BLaER1 (cell line): ENCODE measurements at regions not wholly inside any gene's neighbourhood (a gene's known extent, or its start where the extent isn't known, plus 50 kb on each side); places are given as distances from the start of the nearest gene placed in this dataset.
"Not testable (repeated sequence)": the region's sequence is repeated elsewhere in the genome, so short reads cannot be mapped to it uniquely, and the experiment has no call there.

Source experiments
- H3K27ac ChIP-seq: shearing (Covaris generic); formaldehyde crosslinking; 2 replicates; pipeline ENCODE4 v1.8.1; 2022
- H3K27me3 ChIP-seq: shearing (Covaris generic); formaldehyde crosslinking; 2 replicates; pipeline ENCODE4 v1.8.1; 2022
- H3K36me3 ChIP-seq: shearing (Covaris generic); formaldehyde crosslinking; 2 replicates; pipeline ENCODE4 v1.8.1; 2022
- H3K4me1 ChIP-seq: shearing (Covaris generic); formaldehyde crosslinking; 2 replicates; pipeline ENCODE4 v1.8.1; 2022
- H3K4me2 ChIP-seq: shearing (Covaris generic); formaldehyde crosslinking; 2 replicates; pipeline ENCODE4 v1.8.1; 2022
- H3K4me3 ChIP-seq: shearing (Covaris generic); formaldehyde crosslinking; 2 replicates; pipeline ENCODE4 v1.8.1; 2022
- H3K9ac ChIP-seq: shearing (Covaris generic); formaldehyde crosslinking; 2 replicates; pipeline ENCODE4 v1.8.1; 2022
- H3K9me3 ChIP-seq: shearing (Covaris generic); formaldehyde crosslinking; 2 replicates; pipeline ENCODE4 v1.8.1; 2022
- H4K20me1 ChIP-seq: shearing (Covaris generic); formaldehyde crosslinking; 2 replicates; pipeline ENCODE4 v1.8.1; 2022
- Cebpa-rat ChIP-seq: shearing (Covaris generic); IDR thresholded peaks from 2 replicates; pipeline ENCODE4 v1.8.1; 2022

DNA sequence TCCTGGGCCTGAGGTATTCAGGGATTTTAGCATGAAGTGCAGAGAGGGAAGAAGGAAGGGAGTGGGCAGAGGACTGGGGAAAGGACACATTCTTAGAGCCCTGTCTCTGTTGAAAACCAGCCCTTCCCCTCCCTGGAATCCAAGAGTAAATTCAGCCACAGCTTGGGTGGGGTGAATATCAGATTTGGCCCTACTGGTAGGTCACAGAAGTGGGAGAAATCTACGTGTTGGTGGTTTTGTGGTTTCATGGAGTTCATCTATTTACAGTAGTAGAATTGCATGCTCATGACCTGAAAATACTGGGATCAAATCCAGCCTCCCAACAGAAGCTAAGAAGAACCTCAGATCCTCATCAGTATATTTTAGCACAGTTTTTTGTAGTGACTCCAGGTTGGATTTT, 404.4 kb downstream of the BMP2 start:
- Histone ChIP-seq H3K27me3 (no peaks in the 10 kb centered on the region), H3K4me3 (no peak overlapping the region), H3K4me1 (no peaks in the 10 kb centered on the region), H3K36me3 (no peaks in the 10 kb centered on the region), H3K9me3 (peaks cover 22% of the 10 kb centered on the region), H3K4me2 (no peak overlapping the region), H3K9ac (no peak overlapping the region), H4K20me1 (no peaks in the 10 kb centered on the region), H3K27ac (no peak overlapping the region)
- TF ChIP-seq Cebpa-rat, result no peak

DNA sequence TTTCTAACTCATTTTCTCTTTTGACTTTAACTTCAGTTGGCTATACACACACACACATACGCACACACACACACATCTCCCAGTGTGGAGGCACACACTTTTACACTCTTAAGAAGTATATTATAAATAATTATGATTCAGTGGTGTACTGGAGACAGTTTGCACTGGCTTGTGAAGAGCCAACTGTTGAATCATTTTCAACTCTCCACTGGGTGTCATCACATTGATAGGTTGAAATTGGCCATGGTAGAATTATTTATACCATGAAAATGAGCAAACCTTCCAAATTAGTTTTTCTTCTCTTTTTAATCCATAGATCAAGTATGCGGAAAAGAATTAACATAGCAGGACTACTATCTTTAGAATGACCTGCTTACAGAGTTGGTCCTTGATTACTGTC, 407.1 kb downstream of the BMP2 start:
- TF ChIP-seq Cebpa-rat, result no peak
- H4K20me1 ChIP-seq, result no peaks in the 10 kb centered on the region
- H3K9ac ChIP-seq, result no peak overlapping the region
- H3K36me3 ChIP-seq, result no peaks in the 10 kb centered on the region
- no peak overlapping the region for H3K4me3 ChIP-seq
- H3K27ac ChIP-seq, result no peak overlapping the region
- H3K4me1 ChIP-seq, result no peaks in the 10 kb centered on the region
- peaks cover 40% of the 10 kb centered on the region for H3K9me3 ChIP-seq
- H3K27me3 ChIP-seq, result no peaks in the 10 kb centered on the region
- H3K4me2 ChIP-seq, result no peak overlapping the region

DNA sequence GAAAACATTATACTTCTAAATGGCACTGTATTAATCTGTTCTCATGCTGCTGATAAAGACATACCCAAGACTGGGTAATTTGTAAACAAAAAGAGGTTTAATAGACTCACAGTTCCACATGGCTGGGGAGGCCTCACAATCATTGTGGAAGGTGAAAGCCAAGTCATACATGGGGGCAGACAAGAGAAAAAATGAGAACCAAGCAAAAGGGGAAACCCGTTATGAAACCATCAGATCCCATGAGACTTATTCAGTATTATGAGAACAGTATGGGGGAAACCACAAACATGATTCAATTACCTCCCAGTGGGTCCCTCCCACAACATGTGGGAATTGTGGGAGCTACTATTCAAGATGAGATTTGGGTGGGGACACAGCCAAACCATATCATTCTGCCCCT, 408.3 kb downstream of the BMP2 start:
- H3K9ac ChIP-seq, H4K20me1 ChIP-seq, H3K4me2 ChIP-seq, H3K27ac ChIP-seq, H3K4me3 ChIP-seq, H3K4me1 ChIP-seq, H3K36me3 ChIP-seq, H3K27me3 ChIP-seq: not testable (repeated sequence)
- H3K9me3 ChIP-seq, result peaks cover 40% of the 10 kb centered on the region

DNA sequence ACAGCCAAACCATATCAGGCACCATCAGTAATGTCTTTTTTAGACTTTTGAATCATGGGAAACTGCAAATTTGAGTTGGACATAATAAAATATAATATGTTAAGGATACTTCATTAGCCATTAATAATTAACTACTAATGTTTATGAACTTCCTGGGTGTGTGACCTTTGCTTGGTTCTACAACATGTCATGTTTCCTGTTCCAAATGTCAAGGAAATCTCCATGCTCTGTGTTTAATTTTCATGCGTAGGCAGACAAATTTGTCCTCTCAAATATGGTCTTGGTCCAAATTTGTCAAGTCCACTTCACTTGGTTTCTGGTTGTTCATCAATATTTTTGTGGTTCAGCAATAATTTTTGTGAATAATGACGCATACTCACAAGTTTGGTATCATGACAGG, 410.5 kb downstream of the BMP2 start:
- Histone ChIP-seq H3K9me3 (peaks cover 40% of the 10 kb centered on the region), H3K4me3 (no peak overlapping the region), H3K9ac (no peak overlapping the region), H3K4me2 (no peak overlapping the region), H3K36me3 (no peaks in the 10 kb centered on the region), H3K4me1 (no peaks in the 10 kb centered on the region), H3K27me3 (no peaks in the 10 kb centered on the region), H4K20me1 (no peaks in the 10 kb centered on the region), H3K27ac (no peak overlapping the region)
- TF ChIP-seq Cebpa-rat, result no peak

DNA sequence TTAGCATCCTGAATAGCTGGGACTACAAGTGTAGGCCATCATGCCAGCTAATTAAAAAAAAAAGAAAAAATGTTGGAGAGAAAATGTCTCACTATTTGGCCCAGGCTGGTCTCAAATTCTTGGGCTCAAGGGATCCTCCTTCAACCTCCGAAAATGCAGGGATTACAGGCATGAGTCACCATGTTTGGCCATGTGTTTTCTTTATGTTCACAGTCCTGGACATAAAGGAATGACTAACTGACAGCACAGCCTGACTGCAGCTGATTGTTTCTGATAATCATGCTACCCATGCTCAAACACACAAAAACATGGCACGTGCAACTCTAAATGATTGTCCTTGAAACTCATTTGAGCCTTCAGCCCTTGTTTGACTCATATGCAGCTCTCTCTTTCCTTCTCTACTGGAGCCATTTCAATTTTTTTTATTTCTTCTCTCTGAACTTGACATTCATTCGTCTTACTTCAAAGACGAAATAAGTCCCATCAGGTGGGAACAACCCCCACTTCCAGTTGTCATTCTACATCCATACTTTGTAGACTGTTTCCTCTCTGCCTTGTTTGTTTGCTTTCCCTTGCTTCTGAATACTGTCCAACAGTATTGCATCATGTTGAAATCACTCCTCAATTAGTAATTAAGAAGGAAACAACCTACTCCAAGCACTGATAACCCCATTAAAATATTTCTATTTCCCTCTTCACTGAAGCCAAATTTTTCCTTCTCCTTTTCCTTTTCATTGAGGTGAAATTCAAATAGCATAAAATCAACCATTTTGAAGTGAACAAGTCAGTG, 413.0 kb downstream of the BMP2 start:
- no peaks in the 10 kb centered on the region for H3K4me1 ChIP-seq
- H3K4me2 ChIP-seq, result no peak overlapping the region
- H3K9ac ChIP-seq, result no peak overlapping the region
- TF ChIP-seq Cebpa-rat, result no peak
- H3K4me3 ChIP-seq, result no peak overlapping the region
- H3K27ac ChIP-seq, result no peak overlapping the region
- no peaks in the 10 kb centered on the region for H4K20me1 ChIP-seq
- H3K9me3 ChIP-seq, result peaks cover 33% of the 10 kb centered on the region
- no peaks in the 10 kb centered on the region for H3K27me3 ChIP-seq
- no peaks in the 10 kb centered on the region for H3K36me3 ChIP-seq

DNA sequence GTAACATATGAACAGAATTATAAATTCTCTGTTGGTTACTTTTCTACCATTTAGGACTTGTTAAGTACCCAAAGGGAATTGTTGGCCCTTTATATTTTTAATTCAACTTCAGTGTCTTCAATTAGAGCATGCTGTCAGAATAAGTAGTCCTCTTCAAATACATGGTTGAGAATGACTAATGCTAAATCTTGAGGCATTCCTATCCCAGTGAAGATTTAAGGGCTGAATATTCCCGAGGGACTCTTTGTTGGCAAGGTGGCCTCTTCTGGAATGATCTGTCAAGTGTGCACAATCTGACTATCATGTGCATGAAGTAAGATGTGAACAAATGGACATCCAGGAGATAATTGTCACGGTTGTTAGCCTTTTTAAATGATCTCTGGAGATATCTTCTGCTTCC, 421.7 kb downstream of the BMP2 start:
- Histone ChIP-seq H3K4me2 (no peak overlapping the region), H4K20me1 (no peaks in the 10 kb centered on the region), H3K9me3 (no peaks in the 10 kb centered on the region), H3K4me1 (no peaks in the 10 kb centered on the region), H3K27ac (no peak overlapping the region), H3K36me3 (no peaks in the 10 kb centered on the region), H3K27me3 (no peaks in the 10 kb centered on the region), H3K9ac (no peak overlapping the region), H3K4me3 (no peak overlapping the region)
- no peak for TF ChIP-seq Cebpa-rat

DNA sequence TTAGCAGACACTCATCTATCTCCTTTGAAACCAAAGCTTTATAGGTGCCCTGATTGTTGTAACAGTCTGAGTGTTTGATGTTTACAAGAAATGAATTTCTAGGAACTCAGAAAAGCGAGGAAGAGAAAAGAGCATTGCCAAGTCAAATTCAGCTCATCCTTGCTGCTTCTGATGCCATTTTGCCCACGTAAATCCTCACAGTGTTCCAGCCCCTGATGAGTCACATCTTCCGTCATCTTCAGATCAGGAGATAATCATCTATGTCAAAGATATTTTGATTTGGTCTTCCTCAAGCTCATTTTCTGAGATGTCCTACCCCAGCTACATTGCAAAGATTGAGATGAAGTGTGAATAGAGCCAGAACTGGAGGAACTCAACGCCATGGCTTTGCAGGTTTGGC, 426.2 kb downstream of the BMP2 start:
- no peak overlapping the region for H3K27ac ChIP-seq
- no peaks in the 10 kb centered on the region for H3K27me3 ChIP-seq
- H3K36me3 ChIP-seq, result no peaks in the 10 kb centered on the region
- no peak for TF ChIP-seq Cebpa-rat
- no peak overlapping the region for H3K9ac ChIP-seq
- no peak overlapping the region for H3K4me2 ChIP-seq
- no peak overlapping the region for H3K4me3 ChIP-seq
- no peaks in the 10 kb centered on the region for H4K20me1 ChIP-seq
- no peaks in the 10 kb centered on the region for H3K9me3 ChIP-seq
- no peaks in the 10 kb centered on the region for H3K4me1 ChIP-seq

DNA sequence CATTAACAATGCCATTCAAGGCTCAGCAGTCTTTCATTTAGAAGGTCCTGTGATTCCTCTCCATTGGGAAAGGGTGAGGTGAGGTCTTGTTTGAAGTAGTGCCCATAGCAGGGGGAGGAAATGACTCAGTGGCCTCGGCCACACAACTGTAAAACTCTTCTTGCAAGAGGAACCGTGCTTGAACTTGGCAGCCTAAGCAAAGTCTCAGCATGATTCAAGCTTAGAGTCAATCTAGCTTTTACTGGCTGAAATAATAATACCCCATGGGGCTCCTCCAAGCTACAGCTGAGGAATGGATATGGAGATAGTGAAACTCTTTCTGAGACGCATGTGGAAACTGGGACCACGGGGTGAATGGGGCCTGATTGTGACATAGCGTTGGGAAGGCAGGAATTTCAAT, 428.2 kb downstream of the BMP2 start:
- Histone ChIP-seq H3K36me3 (no peaks in the 10 kb centered on the region), H4K20me1 (no peaks in the 10 kb centered on the region), H3K4me3 (no peak overlapping the region), H3K4me2 (no peak overlapping the region), H3K27ac (no peak overlapping the region), H3K9ac (no peak overlapping the region), H3K4me1 (no peaks in the 10 kb centered on the region), H3K9me3 (no peaks in the 10 kb centered on the region), H3K27me3 (no peaks in the 10 kb centered on the region)
- no peak for TF ChIP-seq Cebpa-rat

DNA sequence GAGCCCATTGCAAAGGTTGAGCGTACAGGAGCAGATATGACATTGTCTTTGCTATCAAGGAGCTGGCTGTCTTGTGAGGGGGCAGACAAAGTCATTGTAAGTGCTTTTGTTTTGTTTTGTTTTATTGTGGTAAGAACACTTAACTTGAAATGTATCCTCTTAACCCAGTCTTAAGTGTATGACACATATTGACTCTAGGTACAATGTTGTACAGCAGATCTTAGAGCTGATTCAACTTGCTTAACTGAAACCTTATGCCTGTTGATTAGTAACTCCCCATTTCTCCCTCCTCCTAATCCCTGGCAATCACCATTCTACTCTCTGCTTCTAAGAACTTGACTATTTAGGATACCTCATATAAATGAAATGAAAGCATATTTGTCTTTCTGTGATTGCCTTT, 429.0 kb downstream of the BMP2 start:
- Histone ChIP-seq H3K27ac (no peak overlapping the region), H3K4me1 (no peaks in the 10 kb centered on the region), H3K9ac (no peak overlapping the region), H3K36me3 (no peaks in the 10 kb centered on the region), H3K27me3 (no peaks in the 10 kb centered on the region), H3K4me2 (no peak overlapping the region), H4K20me1 (no peaks in the 10 kb centered on the region), H3K4me3 (no peak overlapping the region), H3K9me3 (no peaks in the 10 kb centered on the region)
- no peak for TF ChIP-seq Cebpa-rat

DNA sequence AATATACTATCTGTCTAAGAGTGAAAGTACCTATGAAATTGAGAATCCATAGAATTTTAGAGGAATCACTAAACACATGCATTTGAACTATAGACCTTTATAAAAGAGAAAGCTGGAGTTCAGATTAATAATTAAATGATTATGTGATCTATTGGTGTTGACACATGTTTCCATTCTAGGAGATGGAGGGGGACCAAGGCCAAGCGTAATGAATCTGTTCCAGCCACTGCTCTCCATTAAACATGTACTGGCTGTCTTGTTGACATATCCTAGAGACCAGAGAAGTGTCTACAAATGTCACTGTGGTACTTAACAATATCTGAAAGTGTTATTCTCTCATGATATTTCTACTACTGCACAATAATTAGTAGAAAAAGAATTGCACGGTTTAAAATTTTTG, 432.4 kb downstream of the BMP2 start:
- H3K9ac ChIP-seq, result no peak overlapping the region

More for the DNA sequence above, 432.4 kb downstream of the BMP2 start:
- no peaks in the 10 kb centered on the region for H3K4me1 ChIP-seq
- H3K4me3 ChIP-seq, result no peak overlapping the region
- H4K20me1 ChIP-seq, result no peaks in the 10 kb centered on the region
- no peak overlapping the region for H3K4me2 ChIP-seq
- H3K27me3 ChIP-seq, result no peaks in the 10 kb centered on the region
- no peaks in the 10 kb centered on the region for H3K36me3 ChIP-seq
- no peaks in the 10 kb centered on the region for H3K9me3 ChIP-seq
- no peak overlapping the region for H3K27ac ChIP-seq
- TF ChIP-seq Cebpa-rat, result no peak
